CD4-positive, alpha-beta T cell (primary cell): ENCODE measurements at regions not wholly inside any gene's neighbourhood (a gene's known extent, or its start where the extent isn't known, plus 50 kb on each side); places are given as distances from the start of the nearest gene placed in this dataset.

Source experiments
- ATAC-seq: fragments of 200-7000 bp; cut with Tn5 transposase; one replicate; pipeline ENCODE4 v1.10.0; 2022; ENCODE audit warnings: mild to moderate bottlenecking; ENCODE audit not compliant: poor library complexity
- CTCF ChIA-PET: fragments of 350-600 bp; sonication (Branson Sonifier 250); formaldehyde crosslinking; loops from one replicate; lab custom pipeline; 2021; ENCODE audit warnings: antibody characterized with exemption, inconsistent platforms; lab: Charles Lee
- POLR2A ChIA-PET: fragments of 350-600 bp; sonication (Branson Sonifier 250); formaldehyde crosslinking; loops from one replicate; lab custom pipeline; 2021; ENCODE audit warnings: antibody characterized with exemption, inconsistent platforms; lab: Charles Lee
- DNase-seq, 14 experiments: peaks; one replicate each; pipeline ENCODE4 v3.0.0-alpha.2; 2013 to 2020; ENCODE audit warnings: mixed read lengths in 2 of 14
- H3K27ac ChIP-seq, 2 donors: one replicate each; pipeline versions ENCODE4 v1.5.1 to v1.7.0; 2013; ENCODE audit warnings: low read length in 2 of 2, low read depth in 1 of 2, mild to moderate bottlenecking in 1 of 2
- H3K27me3 ChIP-seq, 2 experiments: 1 replicate in 1 of 2; 2 replicates in 1 of 2; pipeline versions ENCODE4 v1.6.1 to v1.7.0; 2013; ENCODE audit warnings: low read length in 2 of 2, control low read depth in 1 of 2, mild to moderate bottlenecking in 1 of 2, moderate library complexity in 1 of 2; ENCODE audit not compliant: insufficient read depth in 2 of 2, control insufficient read depth in 1 of 2
- H3K36me3 ChIP-seq: one replicate; pipeline ENCODE4 v1.6.1; 2013; ENCODE audit warnings: low read length, control low read depth; ENCODE audit not compliant: insufficient read depth
- H3K4me1 ChIP-seq: one replicate; pipeline ENCODE4 v1.6.1; 2013; ENCODE audit warnings: low read length, control low read depth; ENCODE audit not compliant: insufficient read depth
- H3K4me3 ChIP-seq: one replicate; pipeline ENCODE4 v1.5.1; 2013; ENCODE audit warnings: mild to moderate bottlenecking, low read length, moderate library complexity
- H3K9me3 ChIP-seq, 2 experiments: 1 replicate in 1 of 2; 2 replicates in 1 of 2; pipeline versions ENCODE4 v1.6.1 to v1.7.0; 2013; ENCODE audit warnings: low read length in 2 of 2, mild to moderate bottlenecking in 2 of 2, control low read depth in 1 of 2, moderate library complexity in 1 of 2; ENCODE audit not compliant: control insufficient read depth in 1 of 2, insufficient read depth in 1 of 2
- H3K27ac Mint-ChIP-seq: one replicate; pipeline ENCODE4 v1.8.0; 2020; ENCODE audit warnings: mixed read lengths
- H3K27me3 Mint-ChIP-seq: one replicate; pipeline ENCODE4 v1.8.0; 2021; ENCODE audit warnings: mixed read lengths
- H3K36me3 Mint-ChIP-seq: one replicate; pipeline ENCODE4 v1.8.0; 2021; ENCODE audit warnings: low read depth, mixed read lengths
- H3K4me1 Mint-ChIP-seq: one replicate; pipeline ENCODE4 v1.8.0; 2021; ENCODE audit warnings: low read depth, mixed read lengths
- H3K4me3 Mint-ChIP-seq: one replicate; pipeline ENCODE4 v1.8.0; 2020; ENCODE audit warnings: mild to moderate bottlenecking, mixed read lengths
- H3K9me3 Mint-ChIP-seq: one replicate; pipeline ENCODE4 v1.8.0; 2020; ENCODE audit warnings: mixed read lengths
- intact Hi-C, 2 experiments: fragments of 100-400 bp; cut with DNase I in 1 of 2; cut with micrococcal nuclease in 1 of 2; formaldehyde crosslinking; loops; one replicate each; pipeline versions ENCODE4 v1.15.1 to v1.9.0; 2023 to 2025; cut with DNase I, micrococcal nuclease
- TF ChIP-seq, protein P1 (sequence below): fragments of 200-600 bp; IDR thresholded peaks from one replicate; pipeline ENCODE4 v1.8.0; 2022; ENCODE audit warnings: antibody characterized with exemption, mild to moderate bottlenecking

DNA sequence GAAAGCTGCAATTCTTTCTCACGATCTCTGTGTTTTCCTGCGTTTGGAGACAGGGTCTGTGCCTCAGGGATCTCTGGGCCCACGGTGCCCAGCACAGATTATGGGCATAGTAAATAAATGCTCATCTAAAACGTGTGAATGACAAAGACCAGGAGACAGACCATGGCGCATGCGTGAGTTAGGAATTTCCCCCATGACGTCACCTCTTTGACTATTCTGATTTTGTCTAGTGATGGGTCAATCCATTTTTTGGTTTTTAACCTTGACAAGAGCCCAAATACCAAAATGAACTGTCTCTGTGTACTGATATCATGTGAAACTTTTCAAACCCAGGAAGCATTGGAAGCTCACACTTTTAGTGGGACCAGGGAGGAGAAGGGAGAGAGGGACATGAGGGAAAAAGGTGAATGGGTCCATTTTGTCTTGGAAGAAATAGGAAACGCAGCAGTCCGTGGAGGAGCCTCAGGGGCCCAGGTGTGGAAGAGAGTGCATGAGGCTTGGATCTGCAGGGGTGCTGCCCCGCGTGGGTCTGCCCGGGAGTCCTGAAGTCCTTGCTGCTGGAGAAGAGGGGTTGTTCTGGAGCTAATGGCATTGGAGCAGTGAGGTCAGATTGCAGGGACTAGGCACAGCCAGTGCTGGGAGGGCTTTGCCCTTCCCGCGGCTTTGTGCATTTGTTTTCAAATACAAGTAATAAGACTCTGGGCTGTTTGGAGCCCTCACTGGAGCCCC lies 172.2 kb downstream of the ASB1 start:
- intact Hi-C loops = no loop called here
- CTCF ChIA-PET = no interaction called here
- Histone ChIP-seq H3K4me1 (no peaks in the 10 kb centered on the region), H3K36me3 (no peaks in the 10 kb centered on the region), H3K27ac (no peak overlapping the region), H3K4me3 (no peak overlapping the region), H3K9me3 (peaks cover 7 to 20% of the 10 kb centered on the region in 2 experiments), H3K27me3 (peaks cover 10 to 14% of the 10 kb centered on the region in 2 experiments)
- Mint-ChIP-seq H3K36me3 (no peaks in the 10 kb centered on the region), H3K4me3 (no peak overlapping the region), H3K4me1 (peaks cover 7% of the 10 kb centered on the region), H3K27me3 (peaks cover 22% of the 10 kb centered on the region), H3K27ac (no peak overlapping the region), H3K9me3 (peaks cover 8% of the 10 kb centered on the region)
- POLR2A ChIA-PET = no interaction called here
- no peak for DNase-seq
- no peak for ATAC-seq
- TF ChIP-seq, protein P1, sequence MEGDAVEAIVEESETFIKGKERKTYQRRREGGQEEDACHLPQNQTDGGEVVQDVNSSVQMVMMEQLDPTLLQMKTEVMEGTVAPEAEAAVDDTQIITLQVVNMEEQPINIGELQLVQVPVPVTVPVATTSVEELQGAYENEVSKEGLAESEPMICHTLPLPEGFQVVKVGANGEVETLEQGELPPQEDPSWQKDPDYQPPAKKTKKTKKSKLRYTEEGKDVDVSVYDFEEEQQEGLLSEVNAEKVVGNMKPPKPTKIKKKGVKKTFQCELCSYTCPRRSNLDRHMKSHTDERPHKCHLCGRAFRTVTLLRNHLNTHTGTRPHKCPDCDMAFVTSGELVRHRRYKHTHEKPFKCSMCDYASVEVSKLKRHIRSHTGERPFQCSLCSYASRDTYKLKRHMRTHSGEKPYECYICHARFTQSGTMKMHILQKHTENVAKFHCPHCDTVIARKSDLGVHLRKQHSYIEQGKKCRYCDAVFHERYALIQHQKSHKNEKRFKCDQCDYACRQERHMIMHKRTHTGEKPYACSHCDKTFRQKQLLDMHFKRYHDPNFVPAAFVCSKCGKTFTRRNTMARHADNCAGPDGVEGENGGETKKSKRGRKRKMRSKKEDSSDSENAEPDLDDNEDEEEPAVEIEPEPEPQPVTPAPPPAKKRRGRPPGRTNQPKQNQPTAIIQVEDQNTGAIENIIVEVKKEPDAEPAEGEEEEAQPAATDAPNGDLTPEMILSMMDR = no peak

DNA sequence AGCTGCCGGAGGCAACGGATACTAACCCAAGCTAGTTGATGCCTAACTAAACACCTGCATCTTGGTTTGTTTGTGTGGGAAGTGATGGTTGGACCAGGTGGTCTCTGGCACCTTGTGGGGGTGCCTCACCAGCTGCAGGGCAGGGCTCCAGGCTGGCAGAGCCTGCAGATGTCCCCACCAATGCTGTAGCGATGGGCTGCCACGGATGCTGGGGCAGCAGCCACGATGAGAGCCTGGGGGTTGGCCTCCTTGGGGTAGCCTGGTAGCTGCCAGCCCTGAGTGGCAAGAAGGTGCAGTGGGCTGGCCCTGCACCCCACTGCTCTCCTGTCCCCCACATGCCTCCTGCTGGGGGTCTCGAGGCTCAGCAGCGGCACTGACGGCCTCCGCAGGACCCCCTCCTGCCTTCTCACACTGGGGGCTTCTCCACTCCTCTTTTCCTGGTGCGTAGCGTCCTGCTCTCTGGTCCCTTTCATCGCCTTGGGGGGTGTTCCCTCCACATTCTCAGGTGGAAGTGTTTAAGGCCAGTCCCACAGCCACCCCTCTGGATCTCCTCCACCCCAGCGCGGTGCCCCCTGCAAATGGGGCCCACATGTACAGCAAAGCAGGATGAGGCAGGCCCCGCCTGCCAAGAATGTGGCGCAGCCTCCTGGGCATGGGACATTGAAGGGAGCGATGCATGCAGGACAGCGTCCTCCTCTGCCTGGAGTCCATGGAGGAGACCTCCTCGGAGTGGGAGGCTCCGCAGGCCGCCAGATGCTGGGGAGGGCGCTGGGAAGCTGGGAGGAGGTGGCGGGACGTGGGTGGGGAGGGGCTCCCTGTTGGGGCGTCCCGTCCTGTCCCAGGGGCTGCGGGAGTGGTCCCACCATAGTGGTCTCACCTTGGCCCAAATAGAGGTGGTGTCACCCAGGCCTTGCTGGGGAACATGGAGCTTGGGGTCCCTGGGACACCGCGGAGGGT lies 173.1 kb downstream of the ASB1 start:
- Mint-ChIP-seq H3K36me3 (no peaks in the 10 kb centered on the region), H3K4me3 (no peak overlapping the region), H3K27ac (no peak overlapping the region), H3K4me1 (peaks cover 7% of the 10 kb centered on the region), H3K27me3 (peaks cover 31% of the 10 kb centered on the region), H3K9me3 (peaks cover 11% of the 10 kb centered on the region)
- DNase-seq = no peak
- Histone ChIP-seq H3K27me3 (peaks cover 10 to 14% of the 10 kb centered on the region in 2 experiments), H3K4me1 (no peaks in the 10 kb centered on the region), H3K36me3 (no peaks in the 10 kb centered on the region), H3K9me3 (peaks cover 7 to 20% of the 10 kb centered on the region in 2 experiments), H3K27ac (no peak overlapping the region), H3K4me3 (no peak overlapping the region)
- intact Hi-C loops = no loop called here
- TF ChIP-seq, protein P1 = no peak
- no peak for ATAC-seq
- POLR2A ChIA-PET = no interaction called here
- CTCF ChIA-PET = no interaction called here

GRCh38 chr2:238600506-238601432 lies 174.0 kb downstream of the ASB1 start:
- H3K27me3 Mint-ChIP-seq = peaks cover 31% of the 10 kb centered on the region
- TF ChIP-seq, protein P1 = no peak
- CTCF ChIA-PET = no interaction called here
- POLR2A ChIA-PET = no interaction called here
- no peaks in the 10 kb centered on the region for H3K36me3 ChIP-seq
- no peak overlapping the region for H3K27ac Mint-ChIP-seq
- intact Hi-C loops = no loop called here
- peaks cover 10 to 14% of the 10 kb centered on the region in 2 experiments for H3K27me3 ChIP-seq
- H3K9me3 Mint-ChIP-seq = peaks cover 11% of the 10 kb centered on the region
- H3K36me3 Mint-ChIP-seq = no peaks in the 10 kb centered on the region
- no peak overlapping the region for H3K4me3 Mint-ChIP-seq
- no peaks in the 10 kb centered on the region for H3K4me1 ChIP-seq
- peaks cover 7 to 20% of the 10 kb centered on the region in 2 experiments for H3K9me3 ChIP-seq
- peaks cover 7% of the 10 kb centered on the region for H3K4me1 Mint-ChIP-seq
- H3K27ac ChIP-seq = no peak overlapping the region
- ATAC-seq = no peak
- no peak overlapping the region for H3K4me3 ChIP-seq
- no peak for DNase-seq
